ENCODE measurements at regions not wholly inside any gene's neighbourhood (a gene's known extent, or its start where the extent isn't known, plus 50 kb on each side); places are given as distances from the start of the nearest gene placed in this dataset.

- TF ChIP-seq, protein P1, sequence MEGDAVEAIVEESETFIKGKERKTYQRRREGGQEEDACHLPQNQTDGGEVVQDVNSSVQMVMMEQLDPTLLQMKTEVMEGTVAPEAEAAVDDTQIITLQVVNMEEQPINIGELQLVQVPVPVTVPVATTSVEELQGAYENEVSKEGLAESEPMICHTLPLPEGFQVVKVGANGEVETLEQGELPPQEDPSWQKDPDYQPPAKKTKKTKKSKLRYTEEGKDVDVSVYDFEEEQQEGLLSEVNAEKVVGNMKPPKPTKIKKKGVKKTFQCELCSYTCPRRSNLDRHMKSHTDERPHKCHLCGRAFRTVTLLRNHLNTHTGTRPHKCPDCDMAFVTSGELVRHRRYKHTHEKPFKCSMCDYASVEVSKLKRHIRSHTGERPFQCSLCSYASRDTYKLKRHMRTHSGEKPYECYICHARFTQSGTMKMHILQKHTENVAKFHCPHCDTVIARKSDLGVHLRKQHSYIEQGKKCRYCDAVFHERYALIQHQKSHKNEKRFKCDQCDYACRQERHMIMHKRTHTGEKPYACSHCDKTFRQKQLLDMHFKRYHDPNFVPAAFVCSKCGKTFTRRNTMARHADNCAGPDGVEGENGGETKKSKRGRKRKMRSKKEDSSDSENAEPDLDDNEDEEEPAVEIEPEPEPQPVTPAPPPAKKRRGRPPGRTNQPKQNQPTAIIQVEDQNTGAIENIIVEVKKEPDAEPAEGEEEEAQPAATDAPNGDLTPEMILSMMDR (conservative IDR thresholded peaks at IDR 0.05): peak; percentile 49
- H4K8ac ChIP-seq (replicated peaks; ENCODE audit: insufficient read length, low read depth, low read length): no peak overlapping the region
- no peak overlapping the region for H3K4me2 ChIP-seq (ENCODE audit: insufficient read depth, insufficient read length, low read length)
- H2BK12ac ChIP-seq (ENCODE audit: insufficient read length, low read depth, low read length): no peak overlapping the region
- no peak overlapping the region for H4K5ac ChIP-seq (ENCODE audit: insufficient read length, low read depth, low read length)
- H4K20me1 ChIP-seq (ENCODE audit: control insufficient read depth, insufficient read depth, insufficient read length): no peaks in the 10 kb centered on the region
- no peak overlapping the region for H3K27ac ChIP-seq (ENCODE audit: insufficient read length, low read depth, low read length)
- Mint-ChIP-seq H3K4me3 (no peak overlapping the region), H3K4me1 (peaks cover 2 to 6% of the 10 kb centered on the region in 2 experiments; a peak in 2 of 4 replicates), H3K36me3 (ENCODE audit: insufficient read depth in 1 of 3, low read depth in 3 of 3) (no peaks in the 10 kb centered on the region), H3K9me3 (no peaks in the 10 kb centered on the region), H3K27ac (no peak overlapping the region), H3K27me3 (ENCODE audit: low read depth) (no peaks in the 10 kb centered on the region)
- no peak overlapping the region for H3K56ac ChIP-seq (ENCODE audit: insufficient read length, low read depth, low read length)
- no peak overlapping the region for H4K91ac ChIP-seq (ENCODE audit: insufficient read length, low read depth, low read length)
- H2BK15ac ChIP-seq (ENCODE audit: low read depth, low read length): no peak overlapping the region
- H3K23ac ChIP-seq (ENCODE audit: insufficient read length, low read depth, low read length): no peak overlapping the region
- no peak overlapping the region for H2AK5ac ChIP-seq (ENCODE audit: insufficient read length, low read length)
- H3K79me1 ChIP-seq (ENCODE audit: insufficient read depth, low read depth, low read length, poor library complexity, severe bottlenecking): no peaks in the 10 kb centered on the region
- H3K9ac ChIP-seq (ENCODE audit: extremely low read depth, insufficient read length, low read length): no peak overlapping the region
- no peaks in the 10 kb centered on the region for H3K4me1 ChIP-seq (ENCODE audit: insufficient read depth, low read length)
- no peaks in the 10 kb centered on the region for H3K79me2 ChIP-seq (ENCODE audit: insufficient read depth, low read length)
- H3T11ph ChIP-seq (ENCODE audit: low read length): no peak overlapping the region
- DNase-seq: no peak
- no peaks in the 10 kb centered on the region for H3K23me2 ChIP-seq (ENCODE audit: insufficient read length, low read depth, low read length, poor library complexity, severe bottlenecking)
- no peak overlapping the region for H2BK120ac ChIP-seq (ENCODE audit: low read depth, low read length, poor library complexity, severe bottlenecking)
- no peak overlapping the region for H2BK20ac ChIP-seq (ENCODE audit: low read depth, low read length, poor library complexity, severe bottlenecking)
- no peak overlapping the region for H3K4ac ChIP-seq (ENCODE audit: low read depth, low read length)
- H3K9me3 ChIP-seq (ENCODE audit: control insufficient read depth, low read depth, low read length): no peaks in the 10 kb centered on the region
- no peak overlapping the region for H3K14ac ChIP-seq (ENCODE audit: insufficient read depth, low read length)
- no peak overlapping the region for H3K18ac ChIP-seq (ENCODE audit: insufficient read length, low read depth, low read length)
- WGBS (ENCODE audit: extremely low coverage, insufficient read length, low lambda C conversion rate): no CpG with 5 or more reads among the region's 1 CpG
- no peak overlapping the region for H2BK5ac ChIP-seq (ENCODE audit: insufficient read length, low read length)
- H3K27me3 ChIP-seq (ENCODE audit: insufficient read depth, low read length): no peaks in the 10 kb centered on the region
- H2AFZ ChIP-seq (ENCODE audit: low read length): no peak overlapping the region
Measured at GRCh38 chr5:86500947-86501346, 116.8 kb upstream of the COX7C start.

Data from H9 (cell line).